Heart left ventricle (tissue), 13 donors: ENCODE measurements at regions not wholly inside any gene's neighbourhood (a gene's known extent, or its start where the extent isn't known, plus 50 kb on each side); places are given as distances from the start of the nearest gene placed in this dataset.
"Not testable (repeated sequence)": the region's sequence is repeated elsewhere in the genome, so short reads cannot be mapped to it uniquely, and the experiment has no call there.

Experiments
- POLR2A ChIP-seq, 2 donors: fragments of 450-650 bp; IDR thresholded peaks; one replicate each; pipeline ENCODE4 v1.6.1; 2017; ENCODE audit warnings: antibody characterized with exemption in 2 of 2, mild to moderate bottlenecking in 2 of 2, moderate library complexity in 2 of 2
- TF ChIP-seq, protein P1 (sequence below), 12 donors: fragments of 200-600 bp; sonication (generic) in 4 of 12; IDR thresholded peaks; one replicate each; pipeline versions ENCODE4 v1.5.0 to v1.8.0; 2018 to 2022; ENCODE audit warnings: antibody characterized with exemption in 12 of 12, mild to moderate bottlenecking in 5 of 12
- donor health status: ischemic (EF 13 %, LVEDD 7.1; RV severe dilation, severe dysfunction).
- donor health status: DM: no; HTN: yes; CAD: no.
- donor health status: DM: no; HTN: no; CAD: no.
- donor health status: ischemic (EF 25% LVEDD 6.9; RV normal size, moderate dysfunction).
- donor health status: ischemic (EF 25% LVEDD 5.7; RV mildly dilated, moderate dysfunction).
- donor health status: ischemic (EF 35%, LVEDD 5.7; RV mildly dilated, moderate dysfunction).
- donor health status: nonischemic (EF 11% LVEDD 7.7; RV severe dilation, severe dysfunction).
- donor health status: DM: yes; HTN: yes; CAD: no.
- donor health status: PGD.
- donor health status: ischemic (EF 29% LVEDD 5.4; RV normal size, mild dysfunction).
- donor health status: nonischemic (EF 23%, LVEDD 6.1; RV moderate dilation, normal function).

DNA sequence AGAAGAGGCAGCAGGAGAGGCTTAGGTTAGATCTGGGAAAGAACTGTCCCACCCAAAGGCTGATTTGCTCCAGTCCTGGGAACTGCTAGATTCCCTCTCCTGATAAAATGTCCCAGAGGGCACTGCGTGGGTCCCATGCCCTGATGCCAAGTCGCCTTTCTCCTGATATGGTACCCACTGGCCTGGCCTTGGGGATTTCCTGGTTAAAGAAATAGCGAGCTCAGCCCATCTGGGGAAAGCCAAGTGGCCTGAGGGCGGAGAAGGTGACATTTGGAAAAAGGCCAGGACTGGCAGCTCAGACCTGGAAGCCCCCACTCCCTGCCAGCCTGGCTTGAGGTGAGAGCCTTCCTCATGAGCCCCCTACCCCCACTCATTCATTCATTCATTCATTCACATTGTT is 94.2 kb downstream of the NSUN5 start:
- TF ChIP-seq, protein P1, sequence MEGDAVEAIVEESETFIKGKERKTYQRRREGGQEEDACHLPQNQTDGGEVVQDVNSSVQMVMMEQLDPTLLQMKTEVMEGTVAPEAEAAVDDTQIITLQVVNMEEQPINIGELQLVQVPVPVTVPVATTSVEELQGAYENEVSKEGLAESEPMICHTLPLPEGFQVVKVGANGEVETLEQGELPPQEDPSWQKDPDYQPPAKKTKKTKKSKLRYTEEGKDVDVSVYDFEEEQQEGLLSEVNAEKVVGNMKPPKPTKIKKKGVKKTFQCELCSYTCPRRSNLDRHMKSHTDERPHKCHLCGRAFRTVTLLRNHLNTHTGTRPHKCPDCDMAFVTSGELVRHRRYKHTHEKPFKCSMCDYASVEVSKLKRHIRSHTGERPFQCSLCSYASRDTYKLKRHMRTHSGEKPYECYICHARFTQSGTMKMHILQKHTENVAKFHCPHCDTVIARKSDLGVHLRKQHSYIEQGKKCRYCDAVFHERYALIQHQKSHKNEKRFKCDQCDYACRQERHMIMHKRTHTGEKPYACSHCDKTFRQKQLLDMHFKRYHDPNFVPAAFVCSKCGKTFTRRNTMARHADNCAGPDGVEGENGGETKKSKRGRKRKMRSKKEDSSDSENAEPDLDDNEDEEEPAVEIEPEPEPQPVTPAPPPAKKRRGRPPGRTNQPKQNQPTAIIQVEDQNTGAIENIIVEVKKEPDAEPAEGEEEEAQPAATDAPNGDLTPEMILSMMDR (IDR thresholded peaks at IDR 0.05) = not testable (repeated sequence)
- TF ChIP-seq POLR2A (IDR thresholded peaks at IDR 0.05) = not testable (repeated sequence)
